GM12878 (cell line): ENCODE measurements at regions not wholly inside any gene's neighbourhood (a gene's known extent, or its start where the extent isn't known, plus 50 kb on each side); places are given as distances from the start of the nearest gene placed in this dataset.

Experiments
- ATAC-seq: fragments of 200-7000 bp; cut with Tn5 transposase; 3 replicates; pipeline ENCODE4 v1.9.1; 2020; ENCODE audit warnings: mild to moderate bottlenecking, moderate library complexity
- BruUV-seq: library from RNA; stranded (reverse); fragments of 400-500 nt; replicated peaks from 2 replicates; lab custom pipeline; 2021; lab: Mats Ljungman, UMichigan
- CTCF ChIA-PET: fragments of 300-600 bp; sonication (Branson Sonifier 250); formaldehyde crosslinking; extraction: SDS; loops from one replicate; lab custom pipeline; 2021; ENCODE audit warnings: inconsistent platforms; lab: Yijun Ruan, JAX
- POLR2A ChIA-PET: fragments of 350-600 bp; formaldehyde crosslinking; extraction: SDS; loops from one replicate; lab custom pipeline; 2021; ENCODE audit warnings: inconsistent platforms; lab: Charles Lee
- RAD21 ChIA-PET: fragments of 300-600 bp; sonication (Branson Sonifier 250); formaldehyde crosslinking; loops from one replicate; lab custom pipeline; 2023; ENCODE audit warnings: antibody characterized with exemption; ENCODE audit not compliant: unreplicated experiment; lab: Charles Lee
- SMC1A ChIA-PET: fragments of 300-600 bp; sonication (Branson Sonifier 250); formaldehyde crosslinking; loops from one replicate; lab custom pipeline; 2023; ENCODE audit not compliant: unreplicated experiment, uncharacterized antibody; lab: Charles Lee
- DNase-seq: peaks from one replicate; pipeline ENCODE4 v3.0.0-alpha.2; 2011; ENCODE audit warnings: low read depth, low spot score
- FAIRE-seq: peaks from 3 replicates; lab custom pipeline; 2011; peaks lifted over from hg19 to GRCh38; lab: Jason Lieb, UNC
- H2AFZ ChIP-seq: 2 replicates; pipeline ENCODE4 v1.6.0; 2011; ENCODE audit warnings: low read depth, low read length, control low read depth; ENCODE audit not compliant: control insufficient read depth
- H3K27ac ChIP-seq: 2 replicates; pipeline ENCODE4 v1.5.1; 2011; ENCODE audit warnings: control low read depth; ENCODE audit not compliant: control insufficient read depth, insufficient read depth
- H3K27me3 ChIP-seq, 2 experiments: replicated peaks in 1 of 2; 2 replicates each; pipeline versions ENCODE4 v1.6.0 to v1.6.1; 2011; ENCODE audit warnings: low read length in 1 of 2; ENCODE audit not compliant: control insufficient read depth in 2 of 2, insufficient read depth in 2 of 2
- H3K36me3 ChIP-seq, 2 experiments: 2 replicates each; pipeline ENCODE4 v1.5.1; 2011; ENCODE audit warnings: low read length in 1 of 2; ENCODE audit not compliant: control insufficient read depth in 2 of 2, insufficient read depth in 2 of 2
- H3K4me1 ChIP-seq: 2 replicates; pipeline ENCODE4 v1.6.1; 2011; ENCODE audit warnings: mild to moderate bottlenecking, low read length, moderate library complexity, mixed read lengths; ENCODE audit not compliant: control insufficient read depth, insufficient read depth
- H3K4me2 ChIP-seq: 2 replicates; pipeline ENCODE4 v1.6.0; 2011; ENCODE audit warnings: control low read depth; ENCODE audit not compliant: control insufficient read depth, insufficient read depth
- H3K4me3 ChIP-seq: fragments of 200-600 bp; sonication (generic); 2 replicates; pipeline ENCODE4 v1.5.1; 2016
- H3K79me2 ChIP-seq: 2 replicates; pipeline ENCODE4 v1.6.0; 2011; ENCODE audit warnings: low read length; ENCODE audit not compliant: control insufficient read depth, insufficient read depth
- H3K9ac ChIP-seq: 2 replicates; pipeline ENCODE4 v1.8.0; 2011; ENCODE audit warnings: low read length, control low read depth, mixed read lengths; ENCODE audit not compliant: control insufficient read depth, insufficient read depth
- H3K9me3 ChIP-seq: replicated peaks from 3 replicates; pipeline ENCODE4 v1.5.1; 2011; ENCODE audit warnings: mild to moderate bottlenecking, low read length; ENCODE audit not compliant: control insufficient read depth, insufficient read depth
- H4K20me1 ChIP-seq: 2 replicates; pipeline ENCODE4 v1.6.0; 2011; ENCODE audit not compliant: control insufficient read depth, insufficient read depth
- E4F1 ChIP-seq: fragments of 450-650 bp; IDR thresholded peaks from 2 replicates; pipeline ENCODE4 v1.6.1; 2018; ENCODE audit warnings: borderline replicate concordance, mild to moderate bottlenecking; ENCODE audit not compliant: partially characterized antibody
- EGR1 ChIP-seq, 2 experiments: IDR thresholded peaks; 1 replicate in 1 of 2; 2 replicates in 1 of 2; pipeline ENCODE4 v1.6.1; 2011 to 2012; ENCODE audit warnings: low read depth in 2 of 2, low read length in 2 of 2, borderline replicate concordance in 1 of 2, mild to moderate bottlenecking in 1 of 2, moderate library complexity in 1 of 2
- ELK1 ChIP-seq: IDR thresholded peaks from 2 replicates; pipeline ENCODE4 v1.6.1; 2012; ENCODE audit warnings: low read depth, low read length, improper control_type of control experiment
- KLF5 ChIP-seq: fragments of 450-650 bp; IDR thresholded peaks from 2 replicates; pipeline ENCODE4 v1.6.1; 2014; ENCODE audit warnings: mild to moderate bottlenecking; ENCODE audit not compliant: partially characterized antibody
- PML ChIP-seq: IDR thresholded peaks from 2 replicates; pipeline ENCODE4 v1.6.1; 2012; ENCODE audit warnings: low read length, inconsistent platforms
- POU2F2 ChIP-seq: IDR thresholded peaks from 3 replicates; pipeline ENCODE4 v1.6.1; 2011; ENCODE audit warnings: low read depth, mild to moderate bottlenecking, low read length, borderline replicate concordance
- RFX5 ChIP-seq: IDR thresholded peaks from 2 replicates; pipeline ENCODE4 v1.6.1; 2011; ENCODE audit warnings: low read depth, low read length, improper control_type of control experiment
- RUNX3 ChIP-seq: IDR thresholded peaks from 2 replicates; pipeline ENCODE4 v1.6.1; 2012; ENCODE audit warnings: low read length, inconsistent platforms
- SIN3A ChIP-seq: IDR thresholded peaks from 2 replicates; pipeline ENCODE4 v1.6.1; 2012; ENCODE audit warnings: low read depth, low read length, improper control_type of control experiment
- WRNIP1 ChIP-seq: IDR thresholded peaks from 2 replicates; pipeline ENCODE4 v1.6.1; 2011; ENCODE audit warnings: low read depth, low read length, improper control_type of control experiment, borderline replicate concordance
- ZBED1 ChIP-seq: IDR thresholded peaks from 2 replicates; pipeline ENCODE4 v1.6.1; 2016; ENCODE audit warnings: borderline replicate concordance
- ZBTB40 ChIP-seq: fragments of 450-650 bp; IDR thresholded peaks from 2 replicates; pipeline ENCODE4 v1.6.1; 2016; ENCODE audit warnings: mild to moderate bottlenecking, moderate library complexity, borderline replicate concordance
- ZNF622 ChIP-seq: fragments of 450-650 bp; IDR thresholded peaks from 2 replicates; pipeline ENCODE4 v1.6.1; 2017; ENCODE audit warnings: mild to moderate bottlenecking, inconsistent platforms
- WGBS: methylation state at CpG from one replicate; pipeline ENCODE4 v1.1.6; 2016; ENCODE audit warnings: low lambda C conversion rate; ENCODE audit not compliant: insufficient replicate concordance, insufficient coverage; ENCODE audit errors: missing lambda C conversion rate; 5-methylcytosine and 5-hydroxymethylcytosine counted together
- in situ Hi-C: fragments of 300-500 bp; cut with MboI; formaldehyde crosslinking; loops from 9 replicates; pipeline ENCODE4 v1.14.3; 2018; ENCODE audit warnings: mixed read lengths
- intact Hi-C: fragments of 100-400 bp; cut with micrococcal nuclease; formaldehyde crosslinking; loops from one replicate; pipeline ENCODE4 v1.14.2; 2022; ENCODE audit not compliant: unreplicated experiment

DNA sequence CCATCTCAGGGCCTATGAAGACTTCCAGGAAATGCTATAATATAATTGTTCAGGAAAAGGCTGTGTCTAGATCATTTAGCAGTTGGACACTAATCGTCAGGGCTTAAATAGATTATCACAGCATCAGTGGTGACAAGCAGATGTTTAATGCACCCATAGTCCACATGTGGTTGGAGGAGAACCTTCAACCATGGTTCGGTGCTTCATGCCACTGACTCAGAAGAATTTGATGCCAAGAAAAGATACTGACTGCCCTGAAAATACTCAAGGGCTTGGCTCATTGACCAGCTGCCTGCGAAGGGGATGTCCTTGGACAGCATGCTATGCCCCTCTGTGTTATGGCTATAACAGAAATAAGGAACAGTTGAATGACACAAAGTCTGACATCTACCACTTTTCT is 175.7 kb downstream of the HHIPL2 start:
- SMC1A ChIA-PET, result no interaction called here
- no peak overlapping the region for H3K9ac ChIP-seq
- intact Hi-C loops (no loop called here), in situ Hi-C loops (no loop called here)
- H3K27ac ChIP-seq, result no peak overlapping the region
- no peaks in the 10 kb centered on the region; a peak in 2 of 4 replicates for H3K27me3 ChIP-seq
- H3K9me3 ChIP-seq, result no peaks in the 10 kb centered on the region
- H3K4me1 ChIP-seq, result no peaks in the 10 kb centered on the region
- RAD21 ChIA-PET, result interaction anchor here (1.3 kb wide), 1 partner anchor 83 kb away, joined by 3 read pairs; no protein-coding TSS in a partner anchor
- H3K36me3 ChIP-seq, result no peaks in the 10 kb centered on the region
- H3K4me3 ChIP-seq, result no peak overlapping the region
- WGBS, result 17% methylated on average over 3 of the region's 3 CpGs
- H3K4me2 ChIP-seq, result no peak overlapping the region
- DNase-seq (no peak), ATAC-seq (no peak), FAIRE-seq (no peak)
- no peaks in the 10 kb centered on the region for H3K79me2 ChIP-seq
- no TSS peak for BruUV-seq
- no peak overlapping the region for H2AFZ ChIP-seq
- CTCF ChIA-PET, result no interaction called here
- POLR2A ChIA-PET, result no interaction called here
- H4K20me1 ChIP-seq, result no peaks in the 10 kb centered on the region
- no peak for TF ChIP-seq RUNX3
- TF ChIP-seq E4F1, result no peak
- no peak for TF ChIP-seq ZBED1
- TF ChIP-seq RFX5, result no peak
- no peak for TF ChIP-seq SIN3A
- TF ChIP-seq PML, result no peak
- no peak for TF ChIP-seq ZNF622
- TF ChIP-seq ZBTB40, result no peak
- no peak for TF ChIP-seq KLF5
- no peak for TF ChIP-seq EGR1 (IDR thresholded peaks at IDR 0.05; ENCODE audit: borderline replicate concordance in 1 of 2, low read depth in 2 of 2, low read length in 2 of 2)
- no peak for TF ChIP-seq POU2F2
- no peak for TF ChIP-seq ELK1
- TF ChIP-seq WRNIP1, result no peak
- TF ChIP-seq, all 136 proteins: peak for 0
